Vagina (tissue), 2 donors: ENCODE measurements at regions not wholly inside any gene's neighbourhood (a gene's known extent, or its start where the extent isn't known, plus 50 kb on each side); places are given as distances from the start of the nearest gene placed in this dataset.

Source experiments
- POLR2A ChIP-seq, 2 donors: fragments of 450-650 bp; IDR thresholded peaks; one replicate each; pipeline ENCODE4 v1.6.1; 2017; ENCODE audit warnings: antibody characterized with exemption in 2 of 2, mild to moderate bottlenecking in 2 of 2, moderate library complexity in 2 of 2
- TF ChIP-seq, protein P1 (sequence below), 3 experiments: fragments of 450-650 bp in 2 of 3; fragments of 200-600 bp in 1 of 3; sonication (generic) in 1 of 3; IDR thresholded peaks; one replicate each; pipeline ENCODE4 v1.5.1; 2017 to 2019; ENCODE audit warnings: antibody characterized with exemption in 3 of 3, mild to moderate bottlenecking in 2 of 3, moderate library complexity in 2 of 3

DNA sequence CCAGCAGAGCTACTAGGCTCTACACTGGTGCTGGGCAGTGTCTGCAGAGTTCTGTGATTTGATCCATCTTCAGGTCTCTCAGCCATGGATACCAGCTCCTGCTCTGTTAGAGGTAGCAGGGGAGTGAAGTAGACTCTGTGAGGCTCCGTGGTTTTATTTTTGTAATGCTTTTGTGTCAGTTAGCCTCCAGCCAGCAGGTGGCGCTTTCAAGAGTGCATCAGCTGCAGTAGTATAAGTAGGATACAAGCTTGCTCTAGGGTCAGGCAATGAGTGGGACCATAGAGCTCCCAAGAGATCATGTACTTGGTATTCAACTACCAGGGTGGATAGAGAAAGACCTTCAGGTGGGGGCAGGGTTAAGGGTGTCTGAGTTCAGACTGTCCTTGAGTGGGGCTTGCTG is 362.5 kb upstream of the TRAM1L1 start:
- no peak for TF ChIP-seq POLR2A (IDR thresholded peaks at IDR 0.05)
- TF ChIP-seq, protein P1, sequence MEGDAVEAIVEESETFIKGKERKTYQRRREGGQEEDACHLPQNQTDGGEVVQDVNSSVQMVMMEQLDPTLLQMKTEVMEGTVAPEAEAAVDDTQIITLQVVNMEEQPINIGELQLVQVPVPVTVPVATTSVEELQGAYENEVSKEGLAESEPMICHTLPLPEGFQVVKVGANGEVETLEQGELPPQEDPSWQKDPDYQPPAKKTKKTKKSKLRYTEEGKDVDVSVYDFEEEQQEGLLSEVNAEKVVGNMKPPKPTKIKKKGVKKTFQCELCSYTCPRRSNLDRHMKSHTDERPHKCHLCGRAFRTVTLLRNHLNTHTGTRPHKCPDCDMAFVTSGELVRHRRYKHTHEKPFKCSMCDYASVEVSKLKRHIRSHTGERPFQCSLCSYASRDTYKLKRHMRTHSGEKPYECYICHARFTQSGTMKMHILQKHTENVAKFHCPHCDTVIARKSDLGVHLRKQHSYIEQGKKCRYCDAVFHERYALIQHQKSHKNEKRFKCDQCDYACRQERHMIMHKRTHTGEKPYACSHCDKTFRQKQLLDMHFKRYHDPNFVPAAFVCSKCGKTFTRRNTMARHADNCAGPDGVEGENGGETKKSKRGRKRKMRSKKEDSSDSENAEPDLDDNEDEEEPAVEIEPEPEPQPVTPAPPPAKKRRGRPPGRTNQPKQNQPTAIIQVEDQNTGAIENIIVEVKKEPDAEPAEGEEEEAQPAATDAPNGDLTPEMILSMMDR (IDR thresholded peaks at IDR 0.05): no peak
